ENCODE measurements at regions not wholly inside any gene's neighbourhood (a gene's known extent, or its start where the extent isn't known, plus 50 kb on each side); places are given as distances from the start of the nearest gene placed in this dataset.
"Not testable (repeated sequence)": the region's sequence is repeated elsewhere in the genome, so short reads cannot be mapped to it uniquely, and the experiment has no call there.

- no peak for DNase-seq
Measured at GRCh38 chr2:146734042-146734820, 1110.6 kb upstream of the ACVR2A start.

DNA sequence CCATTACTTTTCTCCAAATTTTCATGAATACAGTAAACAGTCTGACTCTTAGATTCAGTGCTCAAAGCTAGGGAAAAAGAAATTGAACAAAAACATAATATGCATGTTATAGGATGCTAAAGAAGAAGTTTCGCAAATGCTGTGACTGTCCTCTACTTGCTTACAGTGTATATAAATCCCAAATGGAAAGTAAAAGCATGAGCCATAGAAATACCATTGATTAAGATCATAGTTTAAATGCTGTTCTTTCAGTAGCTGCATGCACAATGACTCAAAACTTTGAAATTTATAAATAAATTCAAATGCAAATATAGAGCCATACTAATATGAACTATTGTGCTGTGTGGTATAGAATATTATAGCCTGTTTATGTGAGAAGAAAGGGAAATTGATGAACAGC is 1113.9 kb upstream of the ACVR2A start:
- no peak for DNase-seq

DNA sequence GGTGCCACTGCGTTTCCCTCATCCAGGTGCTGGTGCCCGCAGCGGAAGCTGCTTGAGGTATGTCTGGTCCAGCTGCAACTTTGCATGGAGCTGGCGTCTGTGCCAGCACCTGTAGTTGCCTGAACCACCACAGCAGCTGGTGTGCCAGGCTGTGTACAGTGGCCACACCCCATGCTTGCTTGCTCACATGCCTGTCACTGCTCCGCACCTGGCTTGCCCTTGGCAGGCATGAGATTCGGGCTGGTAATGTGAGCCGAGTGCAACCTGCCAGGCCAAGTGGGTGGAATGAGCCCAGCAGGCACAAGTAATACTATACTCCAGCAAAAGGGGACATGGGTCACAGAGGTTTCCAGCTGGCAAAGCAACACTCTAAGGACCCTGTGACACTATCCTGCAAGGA is 1123.3 kb upstream of the ACVR2A start:
- no peak for DNase-seq

DNA sequence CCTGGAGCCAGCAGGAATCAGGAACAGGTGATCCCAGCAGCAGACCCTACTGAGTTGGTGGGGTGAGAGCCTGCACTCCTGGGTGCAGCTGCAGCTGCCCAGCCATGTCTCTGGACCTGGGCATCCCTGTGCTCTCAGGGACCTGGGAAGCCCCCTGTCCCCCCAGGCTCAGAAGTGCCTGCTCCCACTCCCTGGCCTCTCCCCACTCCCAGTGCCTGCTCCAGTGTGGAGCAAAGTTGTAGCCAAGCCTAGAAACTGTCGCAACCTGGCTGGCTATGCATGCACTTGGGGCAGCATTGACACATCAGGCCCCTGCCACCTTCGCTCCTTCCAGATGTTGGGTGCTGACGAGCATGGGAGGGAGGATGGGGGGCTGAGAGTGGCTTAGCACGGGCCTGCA is 1124.7 kb upstream of the ACVR2A start:
- DNase-seq = no peak

DNA sequence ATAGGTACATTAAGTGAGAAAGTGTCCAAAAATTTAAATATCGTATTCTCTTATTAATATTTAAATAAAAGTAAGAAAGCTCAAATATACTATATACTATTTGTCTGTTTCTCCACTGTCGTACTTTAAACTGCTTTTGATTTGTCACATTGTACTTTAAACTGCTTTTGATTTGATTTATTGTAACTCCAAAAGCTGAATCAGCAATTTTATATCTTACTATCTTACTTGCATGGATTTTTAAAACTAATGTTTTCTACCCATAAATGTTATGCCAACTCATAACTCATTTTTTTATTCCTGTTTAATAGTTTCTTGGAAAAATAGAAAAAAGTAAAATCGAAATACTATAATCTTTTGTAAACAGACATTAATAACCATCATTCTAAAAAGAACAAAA is 1128.2 kb upstream of the ACVR2A start:
- no peak for DNase-seq

GRCh38 chr2:146709004-146709403 is 1135.8 kb upstream of the ACVR2A start:
- no peak for DNase-seq

DNA sequence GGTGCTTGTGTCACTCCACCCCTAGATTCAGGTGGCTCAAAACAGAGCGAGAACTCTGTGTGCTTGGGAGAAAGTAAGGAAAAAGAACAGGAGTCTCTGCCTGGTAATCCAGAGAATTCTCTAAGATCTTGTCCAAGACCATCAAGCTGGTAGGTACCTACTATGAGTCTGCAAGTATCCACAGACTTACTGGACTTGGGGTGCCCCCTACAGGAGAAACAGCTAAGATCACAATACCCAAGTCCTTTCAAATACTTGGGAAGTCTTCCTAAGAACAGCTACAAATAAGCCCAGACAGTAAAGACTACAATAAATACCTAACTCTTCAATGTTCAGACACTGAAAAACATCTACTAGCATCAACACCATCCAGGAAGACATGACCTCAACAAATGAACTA is 1143.6 kb upstream of the ACVR2A start:
- DNase-seq = no peak

DNA sequence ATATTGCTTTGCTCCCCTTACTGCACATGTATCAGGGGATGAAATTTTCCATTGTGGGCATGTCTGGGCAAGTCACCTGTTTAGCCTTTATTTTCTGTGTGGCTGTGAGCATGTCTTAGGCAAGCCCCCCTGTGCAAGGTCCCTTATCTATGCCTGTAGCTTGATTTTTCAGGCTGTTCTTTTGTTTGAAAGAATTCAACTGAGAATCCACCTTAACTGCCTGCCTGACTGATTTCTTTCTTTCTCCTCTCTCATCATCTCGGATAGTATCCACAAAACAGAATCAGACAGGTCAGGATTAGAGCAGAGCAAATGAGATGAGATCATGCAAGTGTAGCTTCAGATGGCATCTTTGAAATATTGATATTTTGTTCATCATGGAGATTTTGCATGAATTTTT is 1147.5 kb upstream of the ACVR2A start:
- no peak for DNase-seq

DNA sequence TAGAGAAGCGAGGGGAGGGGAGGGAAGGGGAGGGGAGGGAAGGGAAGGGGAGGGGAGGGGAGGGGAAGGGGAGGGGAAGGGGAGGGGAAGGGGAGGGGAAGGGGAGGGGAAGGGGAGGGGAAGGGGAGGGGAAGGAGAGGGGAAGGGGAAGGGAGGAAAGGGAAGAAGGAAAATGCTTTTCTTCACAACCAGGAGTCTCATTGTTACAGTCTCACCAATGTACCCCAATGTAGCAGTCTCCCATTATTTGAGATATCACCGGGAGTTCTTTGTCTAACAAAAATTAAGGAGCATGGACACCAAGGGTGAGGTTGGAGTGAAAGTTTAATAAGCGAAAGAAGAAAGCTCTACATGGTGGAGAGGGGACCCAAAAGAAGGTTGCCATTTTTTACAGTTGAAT is 1148.0 kb upstream of the ACVR2A start:
- not testable (repeated sequence) for DNase-seq

- DNase-seq = no peak
Measured at GRCh38 chr2:146681991-146682390, 1162.8 kb upstream of the ACVR2A start.

GRCh38 chr2:146678516-146678915 is 1166.3 kb upstream of the ACVR2A start:
- DNase-seq = no peak

- peak; percentile 54 for DNase-seq
Measured at GRCh38 chr2:146677280-146677679, 1167.5 kb upstream of the ACVR2A start.

DNA sequence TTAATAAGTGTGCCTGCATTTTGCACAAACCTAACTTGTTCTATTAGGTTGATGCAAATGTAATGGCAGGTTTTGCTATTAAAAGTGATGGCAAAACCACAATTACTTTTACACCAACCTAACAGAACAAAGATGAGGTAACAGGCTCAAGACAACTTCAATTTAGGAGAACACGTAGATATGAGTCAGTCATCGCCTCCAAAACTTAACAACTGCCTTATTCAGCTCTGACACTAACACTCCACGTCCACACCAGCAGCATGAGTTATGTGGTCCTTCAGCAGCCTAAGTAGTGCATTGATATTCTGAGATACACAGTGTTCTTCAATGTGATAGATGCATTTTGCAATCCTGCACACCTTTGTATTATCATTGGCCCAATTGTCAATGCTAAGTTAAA is 1175.1 kb upstream of the ACVR2A start:
- DNase-seq = no peak

DNA sequence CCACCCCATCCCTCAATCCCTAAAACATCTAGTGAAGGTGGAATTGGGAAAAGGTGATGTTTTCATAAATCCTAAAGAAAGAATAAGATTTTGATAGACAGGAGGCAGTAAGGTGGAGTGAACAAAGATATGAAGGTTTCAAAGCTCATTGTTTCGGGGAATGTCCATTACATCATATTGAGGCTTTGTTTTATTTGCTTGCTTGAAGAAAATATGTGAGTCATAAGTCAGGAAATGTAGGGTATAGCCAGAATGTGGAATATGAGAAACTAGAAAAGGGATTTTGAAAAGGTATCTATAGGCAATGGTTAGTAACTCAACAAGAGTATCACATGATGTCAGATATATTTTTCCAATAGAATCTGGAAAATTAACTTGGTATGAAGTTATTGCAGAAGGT is 1178.5 kb upstream of the ACVR2A start:
- no peak for DNase-seq

- DNase-seq = no peak
Measured at GRCh38 chr2:146665800-146666199, 1179.0 kb upstream of the ACVR2A start.

DNA sequence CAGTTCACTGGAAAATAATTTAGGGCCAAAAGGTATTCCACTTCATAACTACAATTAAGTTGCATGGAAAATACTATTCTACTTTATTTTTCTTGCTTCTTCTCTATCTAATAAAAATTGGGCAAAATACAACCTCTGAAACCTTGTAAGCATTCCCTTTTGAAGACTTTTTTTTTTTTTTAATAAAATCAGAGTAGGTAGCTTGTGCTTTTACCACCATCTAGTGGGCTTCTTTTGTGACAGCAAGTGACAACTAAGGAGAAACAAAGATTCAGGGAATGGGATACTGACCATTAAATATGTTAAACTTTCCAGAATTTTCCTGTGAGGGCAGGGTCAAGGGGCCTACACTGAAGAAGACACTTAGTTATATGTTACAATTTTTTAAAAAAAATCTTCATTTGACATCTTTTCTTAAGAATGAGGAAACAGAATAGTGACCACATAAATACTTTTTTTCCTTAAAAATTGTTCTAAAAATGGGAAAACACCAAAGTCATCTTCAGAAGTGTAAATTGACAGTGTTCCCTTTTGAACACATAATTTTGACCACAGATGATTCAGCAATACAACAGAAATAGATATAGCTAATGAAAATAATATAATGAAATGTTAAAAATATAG is 1183.2 kb upstream of the ACVR2A start:
- DNase-seq = no peak

DNA sequence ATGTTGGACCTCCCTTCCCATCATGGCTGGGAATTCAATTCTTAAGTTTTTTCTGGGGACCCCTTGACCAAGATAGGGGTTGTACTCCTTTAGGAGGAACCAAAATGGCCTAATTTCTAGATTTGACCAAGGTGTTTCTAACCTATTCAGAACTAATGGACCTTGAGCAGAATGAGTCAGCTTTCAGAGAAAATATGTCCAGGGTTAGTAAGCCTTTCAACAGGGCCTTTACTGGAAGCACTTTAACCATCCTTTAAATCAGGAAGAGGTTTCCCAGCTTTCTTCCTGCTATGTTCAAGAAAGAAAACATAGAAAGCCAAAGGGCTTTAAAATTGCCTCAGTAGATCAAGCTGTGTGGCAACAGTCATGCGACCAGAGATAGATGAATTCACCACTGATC is 1184.9 kb upstream of the ACVR2A start:
- DNase-seq = no peak

- no peak for DNase-seq
Measured at GRCh38 chr2:146652311-146652710, 1192.5 kb upstream of the ACVR2A start.

DNA sequence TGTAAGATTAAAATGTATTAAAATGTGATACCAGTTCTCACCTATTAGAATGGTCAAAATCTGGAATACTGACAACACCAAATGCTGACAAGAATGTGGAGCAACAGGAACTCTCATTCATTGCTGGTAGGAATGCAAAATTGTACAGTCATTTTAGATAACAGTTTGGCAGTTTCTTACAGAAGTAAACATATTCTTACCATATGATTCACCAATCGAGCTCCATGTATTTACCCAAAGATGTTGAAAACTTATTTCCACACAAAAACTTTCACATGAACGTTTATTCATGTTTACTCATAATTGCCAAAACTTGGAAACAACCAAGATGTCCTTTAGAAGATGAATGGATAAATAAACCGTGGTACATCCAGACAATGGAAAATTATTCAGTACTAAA is 1193.5 kb upstream of the ACVR2A start:
- no peak for DNase-seq

DNA sequence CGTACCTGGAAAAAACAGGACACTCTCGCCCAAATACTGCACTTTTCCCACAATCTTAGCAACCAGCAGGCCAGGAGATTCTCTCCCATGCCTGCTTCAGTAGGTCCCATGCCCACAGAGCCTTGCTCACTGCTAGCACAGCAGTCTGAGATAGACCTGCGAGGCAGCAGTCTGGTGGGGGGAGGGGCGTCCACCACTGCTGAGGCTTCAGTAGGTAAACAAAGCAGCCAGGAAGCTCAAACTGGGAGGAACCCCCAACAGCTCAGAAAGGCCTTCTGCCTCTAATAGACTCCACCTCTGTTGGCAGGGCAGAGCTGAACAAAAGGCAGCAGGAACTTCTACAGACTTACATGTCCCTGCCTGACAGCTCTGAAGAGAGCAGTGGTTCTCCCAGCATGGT is 1202.8 kb upstream of the ACVR2A start:
- DNase-seq = no peak

DNA sequence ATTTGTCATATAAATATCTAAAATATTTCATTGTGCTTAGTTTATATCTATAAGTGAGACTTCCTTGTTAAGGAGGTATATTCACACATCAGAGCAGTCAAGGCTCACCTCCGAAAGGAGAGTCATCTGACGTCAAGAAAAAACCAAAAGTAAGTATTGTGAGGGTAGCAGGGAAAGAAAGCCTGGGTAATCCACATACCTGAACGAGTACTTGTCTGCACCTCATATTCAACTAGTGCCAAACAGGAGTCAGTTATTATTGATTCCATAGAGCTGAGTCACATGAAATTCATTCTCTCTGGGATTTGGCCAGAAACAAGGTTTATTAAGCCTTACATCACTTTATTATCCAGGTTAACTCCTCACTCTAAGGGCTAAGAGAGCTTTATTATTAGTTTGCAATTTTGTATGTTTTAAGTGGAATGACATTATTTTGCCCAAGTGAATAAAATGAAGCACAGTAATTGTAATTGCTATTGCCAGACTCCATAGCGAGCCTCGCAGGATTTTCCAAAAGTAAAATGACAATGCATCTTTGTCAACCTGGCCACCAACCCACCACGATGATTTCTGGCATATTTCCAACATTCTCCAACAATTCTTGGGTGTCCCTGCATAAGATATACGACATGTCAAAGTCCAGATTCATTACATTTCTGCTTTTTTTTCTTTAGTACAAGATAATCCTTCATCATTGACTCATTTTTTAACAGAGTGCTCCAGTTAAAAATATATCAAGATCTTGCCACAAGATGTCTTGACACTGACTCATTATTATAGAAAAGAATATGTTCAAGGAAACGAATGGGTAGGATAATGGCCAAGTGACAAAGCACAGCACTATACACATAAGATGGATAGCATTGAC is 1210.4 kb upstream of the ACVR2A start:
- DNase-seq = no peak

- no peak for DNase-seq
Measured at GRCh38 chr2:146633159-146633558, 1211.7 kb upstream of the ACVR2A start.

DNA sequence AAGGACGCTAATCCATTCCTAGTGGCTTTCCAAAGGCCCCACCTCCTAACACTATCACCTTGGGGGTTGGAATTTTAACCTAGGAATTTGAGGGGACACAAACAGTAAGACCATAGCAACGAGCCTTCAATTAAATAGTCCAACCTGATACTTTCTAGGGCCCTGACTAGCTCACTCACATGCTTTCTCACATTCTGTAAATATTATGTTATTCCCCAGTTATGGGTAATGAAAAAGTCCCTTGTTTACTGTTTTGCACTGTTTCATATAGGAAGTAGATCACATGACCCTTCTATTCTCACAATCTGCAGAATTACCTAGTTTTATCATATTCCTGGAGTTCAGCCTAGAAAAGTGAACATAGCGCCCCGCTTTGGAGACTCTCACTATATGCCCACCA is 1212.1 kb upstream of the ACVR2A start:
- DNase-seq = no peak

Measured in islet precursor cell (in vitro differentiated cells).